Liver (tissue), 8 donors: ENCODE measurements at regions not wholly inside any gene's neighbourhood (a gene's known extent, or its start where the extent isn't known, plus 50 kb on each side); places are given as distances from the start of the nearest gene placed in this dataset.

Experiments
- DNase-seq: peaks from one replicate; pipeline ENCODE4 v3.0.0-alpha.2; 2017; ENCODE audit warnings: low spot score
- H3K27ac ChIP-seq, 2 donors: one replicate each; pipeline ENCODE4 v1.7.0; 2013; ENCODE audit warnings: inconsistent platforms in 2 of 2, low read length in 2 of 2, control low read depth in 1 of 2, low read depth in 1 of 2, mild to moderate bottlenecking in 1 of 2
- H3K27me3 ChIP-seq, 4 donors: one replicate each; pipeline versions ENCODE4 v1.6.1 to v1.7.0; 2013; ENCODE audit warnings: low read length in 3 of 4, inconsistent platforms in 1 of 4, mild to moderate bottlenecking in 1 of 4, moderate library complexity in 1 of 4; ENCODE audit not compliant: control insufficient read depth in 4 of 4, insufficient read depth in 4 of 4
- H3K36me3 ChIP-seq, 4 donors: one replicate each; pipeline versions ENCODE4 v1.6.1 to v1.7.0; 2013; ENCODE audit warnings: low read length in 3 of 4, mild to moderate bottlenecking in 3 of 4, low read depth in 1 of 4, moderate library complexity in 1 of 4; ENCODE audit not compliant: control insufficient read depth in 4 of 4, insufficient read depth in 3 of 4
- H3K4me1 ChIP-seq, 4 donors: one replicate each; pipeline versions ENCODE4 v1.6.1 to v1.7.0; 2013; ENCODE audit warnings: low read length in 3 of 4, mild to moderate bottlenecking in 3 of 4, moderate library complexity in 1 of 4; ENCODE audit not compliant: control insufficient read depth in 4 of 4, insufficient read depth in 4 of 4
- H3K4me3 ChIP-seq, 3 donors: one replicate each; pipeline versions ENCODE4 v1.6.1 to v1.7.0; 2013; ENCODE audit warnings: low read length in 3 of 3, control low read depth in 1 of 3, low read depth in 1 of 3, mild to moderate bottlenecking in 1 of 3
- H3K9ac ChIP-seq, 2 donors: one replicate each; pipeline ENCODE4 v1.7.0; 2013; ENCODE audit warnings: low read length in 2 of 2, mild to moderate bottlenecking in 2 of 2, moderate library complexity in 2 of 2, control low read depth in 1 of 2, low read depth in 1 of 2
- H3K9me3 ChIP-seq, 4 donors: one replicate each; pipeline versions ENCODE4 v1.6.1 to v1.7.0; 2013; ENCODE audit warnings: low read length in 3 of 4; ENCODE audit not compliant: control insufficient read depth in 4 of 4
- FOXA1 ChIP-seq: IDR thresholded peaks from 2 replicates; pipeline ENCODE4 v1.6.1; 2016; ENCODE audit warnings: antibody characterized with exemption
- FOXA2 ChIP-seq: IDR thresholded peaks from 2 replicates; pipeline ENCODE4 v1.6.1; 2016; ENCODE audit warnings: antibody characterized with exemption
- GABPA ChIP-seq, 2 donors: IDR thresholded peaks in 1 of 2; conservative IDR thresholded peaks in 1 of 2; 2 replicates each; pipeline ENCODE4 v1.6.1; 2016; ENCODE audit warnings: antibody characterized with exemption in 2 of 2, mild to moderate bottlenecking in 1 of 2, moderate library complexity in 1 of 2
- HNF4G ChIP-seq: IDR thresholded peaks from 2 replicates; pipeline ENCODE4 v1.6.1; 2016; ENCODE audit warnings: antibody characterized with exemption
- JUND ChIP-seq, 2 donors: IDR thresholded peaks; 2 replicates each; pipeline ENCODE4 v1.6.1; 2016; ENCODE audit warnings: antibody characterized with exemption in 2 of 2
- NR2F2 ChIP-seq: IDR thresholded peaks from 2 replicates; pipeline ENCODE4 v1.6.1; 2016; ENCODE audit warnings: antibody characterized with exemption
- RAD21 ChIP-seq, 2 donors: IDR thresholded peaks; 2 replicates each; pipeline ENCODE4 v1.6.1; 2016; ENCODE audit warnings: antibody characterized with exemption in 2 of 2, mild to moderate bottlenecking in 2 of 2
- SP1 ChIP-seq: IDR thresholded peaks from 2 replicates; pipeline ENCODE4 v1.6.1; 2018; ENCODE audit warnings: antibody characterized with exemption, mild to moderate bottlenecking
- YY1 ChIP-seq: IDR thresholded peaks from 2 replicates; pipeline ENCODE4 v1.6.1; 2016; ENCODE audit warnings: antibody characterized with exemption, mild to moderate bottlenecking
- WGBS: extraction: QIAGEN DNeasy Blood & Tissue Kit; methylation state at CpG from one replicate; pipeline ENCODE4 v1.1.7; 2013; 5-methylcytosine and 5-hydroxymethylcytosine counted together
- TF ChIP-seq, protein P1 (sequence below): fragments of 150-350 bp; IDR thresholded peaks from 2 replicates; pipeline ENCODE4 v1.5.1; 2017; ENCODE audit warnings: improper control_type of control experiment, low read depth, low read length; ENCODE audit not compliant: missing input control
- TF ChIP-seq, protein P2 (sequence below): IDR thresholded peaks from 2 replicates; pipeline ENCODE4 v1.6.1; 2016; ENCODE audit warnings: antibody characterized with exemption, mild to moderate bottlenecking
- TF ChIP-seq, protein P3 (sequence below): IDR thresholded peaks from 2 replicates; pipeline ENCODE4 v1.6.1; 2016; ENCODE audit warnings: antibody characterized with exemption
- TF ChIP-seq, protein P4 (sequence below): IDR thresholded peaks from 2 replicates; pipeline ENCODE4 v1.6.1; 2016; ENCODE audit warnings: antibody characterized with exemption
- TF ChIP-seq, protein P5 (sequence below): IDR thresholded peaks from 2 replicates; pipeline ENCODE4 v1.6.1; 2016; ENCODE audit warnings: antibody characterized with exemption
- donor health status: healthy.
- donor health status: healthy.
- donor health status: healthy.
- donor health status: healthy.
- donor health status: healthy.

DNA sequence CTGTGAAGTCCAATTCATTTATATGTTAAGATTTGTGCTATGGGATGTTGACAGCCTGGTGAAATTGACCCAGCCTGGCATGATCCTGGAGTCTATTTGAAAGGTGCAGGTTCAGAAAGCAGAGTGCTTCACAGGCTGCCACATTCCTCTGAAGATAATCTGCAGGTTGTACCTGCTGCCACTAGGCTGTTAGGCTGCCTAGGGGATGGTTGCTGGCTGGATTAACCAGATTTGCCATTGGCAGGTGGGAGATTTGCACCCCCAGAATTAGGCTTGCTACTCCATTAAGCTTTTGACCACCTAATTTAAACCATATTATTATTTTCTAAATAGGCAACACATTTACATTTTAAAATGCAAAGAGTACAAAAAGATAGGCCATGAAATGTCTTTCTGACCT is 85.8 kb upstream of the RASGRP1 start:
- Histone ChIP-seq H3K4me1 (no peaks in the 10 kb centered on the region), H3K27me3 (peaks cover 0 to 5% (median under 1%) of the 10 kb centered on the region in 4 donors), H3K27ac (no peak overlapping the region), H3K4me3 (no peak overlapping the region), H3K9me3 (no peaks in the 10 kb centered on the region), H3K9ac (no peak overlapping the region), H3K36me3 (no peaks in the 10 kb centered on the region)
- DNase-seq, result no peak
- no peak for TF ChIP-seq JUND (IDR thresholded peaks at IDR 0.05)
- TF ChIP-seq, protein P1, sequence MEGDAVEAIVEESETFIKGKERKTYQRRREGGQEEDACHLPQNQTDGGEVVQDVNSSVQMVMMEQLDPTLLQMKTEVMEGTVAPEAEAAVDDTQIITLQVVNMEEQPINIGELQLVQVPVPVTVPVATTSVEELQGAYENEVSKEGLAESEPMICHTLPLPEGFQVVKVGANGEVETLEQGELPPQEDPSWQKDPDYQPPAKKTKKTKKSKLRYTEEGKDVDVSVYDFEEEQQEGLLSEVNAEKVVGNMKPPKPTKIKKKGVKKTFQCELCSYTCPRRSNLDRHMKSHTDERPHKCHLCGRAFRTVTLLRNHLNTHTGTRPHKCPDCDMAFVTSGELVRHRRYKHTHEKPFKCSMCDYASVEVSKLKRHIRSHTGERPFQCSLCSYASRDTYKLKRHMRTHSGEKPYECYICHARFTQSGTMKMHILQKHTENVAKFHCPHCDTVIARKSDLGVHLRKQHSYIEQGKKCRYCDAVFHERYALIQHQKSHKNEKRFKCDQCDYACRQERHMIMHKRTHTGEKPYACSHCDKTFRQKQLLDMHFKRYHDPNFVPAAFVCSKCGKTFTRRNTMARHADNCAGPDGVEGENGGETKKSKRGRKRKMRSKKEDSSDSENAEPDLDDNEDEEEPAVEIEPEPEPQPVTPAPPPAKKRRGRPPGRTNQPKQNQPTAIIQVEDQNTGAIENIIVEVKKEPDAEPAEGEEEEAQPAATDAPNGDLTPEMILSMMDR, result no peak
- no peak for TF ChIP-seq FOXA2
- TF ChIP-seq, protein P2, sequence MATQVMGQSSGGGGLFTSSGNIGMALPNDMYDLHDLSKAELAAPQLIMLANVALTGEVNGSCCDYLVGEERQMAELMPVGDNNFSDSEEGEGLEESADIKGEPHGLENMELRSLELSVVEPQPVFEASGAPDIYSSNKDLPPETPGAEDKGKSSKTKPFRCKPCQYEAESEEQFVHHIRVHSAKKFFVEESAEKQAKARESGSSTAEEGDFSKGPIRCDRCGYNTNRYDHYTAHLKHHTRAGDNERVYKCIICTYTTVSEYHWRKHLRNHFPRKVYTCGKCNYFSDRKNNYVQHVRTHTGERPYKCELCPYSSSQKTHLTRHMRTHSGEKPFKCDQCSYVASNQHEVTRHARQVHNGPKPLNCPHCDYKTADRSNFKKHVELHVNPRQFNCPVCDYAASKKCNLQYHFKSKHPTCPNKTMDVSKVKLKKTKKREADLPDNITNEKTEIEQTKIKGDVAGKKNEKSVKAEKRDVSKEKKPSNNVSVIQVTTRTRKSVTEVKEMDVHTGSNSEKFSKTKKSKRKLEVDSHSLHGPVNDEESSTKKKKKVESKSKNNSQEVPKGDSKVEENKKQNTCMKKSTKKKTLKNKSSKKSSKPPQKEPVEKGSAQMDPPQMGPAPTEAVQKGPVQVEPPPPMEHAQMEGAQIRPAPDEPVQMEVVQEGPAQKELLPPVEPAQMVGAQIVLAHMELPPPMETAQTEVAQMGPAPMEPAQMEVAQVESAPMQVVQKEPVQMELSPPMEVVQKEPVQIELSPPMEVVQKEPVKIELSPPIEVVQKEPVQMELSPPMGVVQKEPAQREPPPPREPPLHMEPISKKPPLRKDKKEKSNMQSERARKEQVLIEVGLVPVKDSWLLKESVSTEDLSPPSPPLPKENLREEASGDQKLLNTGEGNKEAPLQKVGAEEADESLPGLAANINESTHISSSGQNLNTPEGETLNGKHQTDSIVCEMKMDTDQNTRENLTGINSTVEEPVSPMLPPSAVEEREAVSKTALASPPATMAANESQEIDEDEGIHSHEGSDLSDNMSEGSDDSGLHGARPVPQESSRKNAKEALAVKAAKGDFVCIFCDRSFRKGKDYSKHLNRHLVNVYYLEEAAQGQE, result no peak
- TF ChIP-seq RAD21 (IDR thresholded peaks at IDR 0.05), result no peak
- TF ChIP-seq YY1, result no peak
- TF ChIP-seq NR2F2, result no peak
- TF ChIP-seq SP1, result no peak
- TF ChIP-seq GABPA (IDR thresholded peaks at IDR 0.05 in 1 of 2, conservative IDR thresholded peaks at IDR 0.05 in 1 of 2), result no peak
- no peak for TF ChIP-seq FOXA1
- TF ChIP-seq, protein P3, sequence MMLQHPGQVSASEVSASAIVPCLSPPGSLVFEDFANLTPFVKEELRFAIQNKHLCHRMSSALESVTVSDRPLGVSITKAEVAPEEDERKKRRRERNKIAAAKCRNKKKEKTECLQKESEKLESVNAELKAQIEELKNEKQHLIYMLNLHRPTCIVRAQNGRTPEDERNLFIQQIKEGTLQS, result no peak
- TF ChIP-seq, protein P4, sequence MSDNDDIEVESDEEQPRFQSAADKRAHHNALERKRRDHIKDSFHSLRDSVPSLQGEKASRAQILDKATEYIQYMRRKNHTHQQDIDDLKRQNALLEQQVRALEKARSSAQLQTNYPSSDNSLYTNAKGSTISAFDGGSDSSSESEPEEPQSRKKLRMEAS, result no peak

DNA sequence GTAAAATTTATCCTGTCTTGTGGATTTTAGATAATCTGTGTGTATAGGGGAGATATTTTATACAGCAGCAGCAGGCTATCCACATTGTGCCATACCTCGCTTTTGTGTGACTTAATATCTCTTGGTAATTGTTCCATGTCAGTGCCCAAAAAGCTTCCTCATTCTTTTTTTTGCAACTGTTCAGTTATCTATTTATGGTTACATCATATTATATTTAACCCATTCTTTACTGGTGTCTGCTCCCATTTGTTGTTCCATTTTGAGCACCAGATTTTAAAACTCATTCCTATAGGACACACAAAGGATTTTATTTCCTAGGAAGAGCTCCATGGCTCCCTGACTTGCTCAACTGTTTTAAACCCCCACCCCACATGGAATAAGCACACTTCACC is 86.3 kb upstream of the RASGRP1 start:
- WGBS, result 65% methylated on average over 1 of the region's 1 CpG
- no peak overlapping the region for H3K9ac ChIP-seq
- no peaks in the 10 kb centered on the region for H3K4me1 ChIP-seq
- H3K9me3 ChIP-seq, result no peaks in the 10 kb centered on the region
- TF ChIP-seq, protein P5, sequence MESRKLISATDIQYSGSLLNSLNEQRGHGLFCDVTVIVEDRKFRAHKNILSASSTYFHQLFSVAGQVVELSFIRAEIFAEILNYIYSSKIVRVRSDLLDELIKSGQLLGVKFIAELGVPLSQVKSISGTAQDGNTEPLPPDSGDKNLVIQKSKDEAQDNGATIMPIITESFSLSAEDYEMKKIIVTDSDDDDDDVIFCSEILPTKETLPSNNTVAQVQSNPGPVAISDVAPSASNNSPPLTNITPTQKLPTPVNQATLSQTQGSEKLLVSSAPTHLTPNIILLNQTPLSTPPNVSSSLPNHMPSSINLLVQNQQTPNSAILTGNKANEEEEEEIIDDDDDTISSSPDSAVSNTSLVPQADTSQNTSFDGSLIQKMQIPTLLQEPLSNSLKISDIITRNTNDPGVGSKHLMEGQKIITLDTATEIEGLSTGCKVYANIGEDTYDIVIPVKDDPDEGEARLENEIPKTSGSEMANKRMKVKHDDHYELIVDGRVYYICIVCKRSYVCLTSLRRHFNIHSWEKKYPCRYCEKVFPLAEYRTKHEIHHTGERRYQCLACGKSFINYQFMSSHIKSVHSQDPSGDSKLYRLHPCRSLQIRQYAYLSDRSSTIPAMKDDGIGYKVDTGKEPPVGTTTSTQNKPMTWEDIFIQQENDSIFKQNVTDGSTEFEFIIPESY, result no peak
- TF ChIP-seq FOXA1, result no peak
- no peak for TF ChIP-seq GABPA (IDR thresholded peaks at IDR 0.05 in 1 of 2, conservative IDR thresholded peaks at IDR 0.05 in 1 of 2)
- no peak for TF ChIP-seq HNF4G
- peaks cover 0 to 5% (median 1%) of the 10 kb centered on the region in 4 donors for H3K27me3 ChIP-seq
- H3K27ac ChIP-seq, result no peak overlapping the region
- H3K36me3 ChIP-seq, result no peaks in the 10 kb centered on the region
- no peak overlapping the region for H3K4me3 ChIP-seq
- no peak for DNase-seq
